AG04449 (cell line): ENCODE measurements at regions not wholly inside any gene's neighbourhood (a gene's known extent, or its start where the extent isn't known, plus 50 kb on each side); places are given as distances from the start of the nearest gene placed in this dataset.

Experiments used
- CTCF ChIA-PET: fragments of 350-600 bp; formaldehyde crosslinking; extraction: SDS; loops from one replicate; lab custom pipeline; 2021; ENCODE audit warnings: antibody characterized with exemption; lab: Yijun Ruan, JAX
- POLR2A ChIA-PET: fragments of 400-600, 350-600 bp; formaldehyde crosslinking; extraction: SDS; loops from one replicate; lab custom pipeline; 2020; ENCODE audit warnings: antibody characterized with exemption, inconsistent platforms; lab: Yijun Ruan, JAX
- DNase-seq: peaks from one replicate; pipeline ENCODE4 v3.0.0-alpha.2; 2010; ENCODE audit warnings: low read depth, low spot score
- H3K4me3 ChIP-seq: 2 replicates; pipeline ENCODE4 v1.5.1; 2011; ENCODE audit warnings: low read depth, mild to moderate bottlenecking, control low read depth, low read length
- TF ChIP-seq, protein P1 (sequence below): IDR thresholded peaks from one replicate; pipeline ENCODE4 v1.5.1; 2011; ENCODE audit warnings: mild to moderate bottlenecking, moderate library complexity, low read length, control low read depth, inconsistent platforms; ENCODE audit not compliant: insufficient read depth; ENCODE audit errors: missing control alignments

GRCh38 chr4:62402088-62402806 lies 1202.1 kb downstream of the ADGRL3 start:
- no peak for DNase-seq

DNA sequence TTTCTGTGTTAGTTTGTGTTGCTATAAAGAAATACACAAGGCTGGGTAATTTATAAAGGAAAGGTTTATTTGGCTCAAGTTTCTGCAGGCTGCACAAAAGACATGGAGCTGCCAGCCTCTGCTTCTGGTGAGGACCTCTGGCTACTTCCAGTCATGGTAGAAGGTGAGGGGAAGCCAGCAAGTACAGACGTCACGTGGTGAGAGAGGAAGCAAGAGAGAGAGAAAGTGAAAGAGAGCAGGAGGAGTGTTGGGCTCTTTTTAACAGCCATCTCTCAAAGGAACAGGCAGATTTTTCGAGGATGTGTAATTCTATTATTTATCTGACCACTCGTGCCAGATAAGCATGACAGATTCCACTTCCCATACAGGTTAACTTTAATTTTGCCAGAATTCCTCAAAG lies 1199.1 kb downstream of the ADGRL3 start:
- no peak for DNase-seq
- POLR2A ChIA-PET, result no interaction called here
- no peak overlapping the region for H3K4me3 ChIP-seq
- CTCF ChIA-PET, result no interaction called here
- TF ChIP-seq, protein P1, sequence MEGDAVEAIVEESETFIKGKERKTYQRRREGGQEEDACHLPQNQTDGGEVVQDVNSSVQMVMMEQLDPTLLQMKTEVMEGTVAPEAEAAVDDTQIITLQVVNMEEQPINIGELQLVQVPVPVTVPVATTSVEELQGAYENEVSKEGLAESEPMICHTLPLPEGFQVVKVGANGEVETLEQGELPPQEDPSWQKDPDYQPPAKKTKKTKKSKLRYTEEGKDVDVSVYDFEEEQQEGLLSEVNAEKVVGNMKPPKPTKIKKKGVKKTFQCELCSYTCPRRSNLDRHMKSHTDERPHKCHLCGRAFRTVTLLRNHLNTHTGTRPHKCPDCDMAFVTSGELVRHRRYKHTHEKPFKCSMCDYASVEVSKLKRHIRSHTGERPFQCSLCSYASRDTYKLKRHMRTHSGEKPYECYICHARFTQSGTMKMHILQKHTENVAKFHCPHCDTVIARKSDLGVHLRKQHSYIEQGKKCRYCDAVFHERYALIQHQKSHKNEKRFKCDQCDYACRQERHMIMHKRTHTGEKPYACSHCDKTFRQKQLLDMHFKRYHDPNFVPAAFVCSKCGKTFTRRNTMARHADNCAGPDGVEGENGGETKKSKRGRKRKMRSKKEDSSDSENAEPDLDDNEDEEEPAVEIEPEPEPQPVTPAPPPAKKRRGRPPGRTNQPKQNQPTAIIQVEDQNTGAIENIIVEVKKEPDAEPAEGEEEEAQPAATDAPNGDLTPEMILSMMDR, result no peak

More at GRCh38 chr4:62402088-62402806, 1202.1 kb downstream of the ADGRL3 start:
- no peak overlapping the region for H3K4me3 ChIP-seq
- POLR2A ChIA-PET, result no interaction called here
- TF ChIP-seq, protein P1, result no peak
- CTCF ChIA-PET, result no interaction called here

- TF ChIP-seq, protein P1, result no peak
- CTCF ChIA-PET, result no interaction called here
- POLR2A ChIA-PET, result no interaction called here
- no peak overlapping the region for H3K4me3 ChIP-seq
- DNase-seq, result no peak
Observed at GRCh38 chr4:62398318-62398717, 1198.2 kb downstream of the ADGRL3 start.

- CTCF ChIA-PET, result no interaction called here
- POLR2A ChIA-PET, result no interaction called here
- no peak for DNase-seq
- TF ChIP-seq, protein P1, result no peak
- no peak overlapping the region for H3K4me3 ChIP-seq
Observed at GRCh38 chr4:62394766-62395165, 1194.6 kb downstream of the ADGRL3 start.

GRCh38 chr4:62387808-62388207 lies 1187.7 kb downstream of the ADGRL3 start:
- DNase-seq, result no peak
- ChIA-PET CTCF (no interaction called here), POLR2A (no interaction called here)
- TF ChIP-seq, protein P1, result no peak
- no peak overlapping the region for H3K4me3 ChIP-seq

GRCh38 chr4:62377700-62378099 lies 1177.6 kb downstream of the ADGRL3 start:
- DNase-seq, result no peak
- TF ChIP-seq, protein P1, result no peak
- ChIA-PET POLR2A (no interaction called here), CTCF (no interaction called here)
- no peak overlapping the region for H3K4me3 ChIP-seq
